Transverse colon (tissue), 4 donors: ENCODE measurements at regions not wholly inside any gene's neighbourhood (a gene's known extent, or its start where the extent isn't known, plus 50 kb on each side); places are given as distances from the start of the nearest gene placed in this dataset.

Source experiments
- EP300 ChIP-seq: sonication (generic); formaldehyde crosslinking; IDR thresholded peaks from one replicate; pipeline ENCODE4 v1.6.1; 2017; ENCODE audit warnings: antibody characterized with exemption, low read depth
- POLR2A ChIP-seq: fragments of 450-650 bp; IDR thresholded peaks from one replicate; pipeline ENCODE4 v1.6.1; 2016; ENCODE audit warnings: antibody characterized with exemption, mild to moderate bottlenecking, moderate library complexity
- POLR2AphosphoS5 ChIP-seq, 3 donors: sonication (generic); formaldehyde crosslinking; IDR thresholded peaks; one replicate each; pipeline ENCODE4 v1.6.1; 2016; ENCODE audit warnings: antibody characterized with exemption in 3 of 3
- TF ChIP-seq, protein P1 (sequence below), 5 experiments: fragments of 200-600 bp in 3 of 5; fragments of 450-650 bp in 2 of 5; sonication (generic) in 3 of 5; IDR thresholded peaks; 1 replicate in 2 of 5; 2 replicates in 3 of 5; pipeline ENCODE4 v1.5.1; 2016 to 2017; ENCODE audit warnings: antibody characterized with exemption in 5 of 5, inconsistent platforms in 3 of 5, mild to moderate bottlenecking in 2 of 5, moderate library complexity in 1 of 5

- no peak for TF ChIP-seq POLR2AphosphoS5 (IDR thresholded peaks at IDR 0.05)
- TF ChIP-seq, protein P1, sequence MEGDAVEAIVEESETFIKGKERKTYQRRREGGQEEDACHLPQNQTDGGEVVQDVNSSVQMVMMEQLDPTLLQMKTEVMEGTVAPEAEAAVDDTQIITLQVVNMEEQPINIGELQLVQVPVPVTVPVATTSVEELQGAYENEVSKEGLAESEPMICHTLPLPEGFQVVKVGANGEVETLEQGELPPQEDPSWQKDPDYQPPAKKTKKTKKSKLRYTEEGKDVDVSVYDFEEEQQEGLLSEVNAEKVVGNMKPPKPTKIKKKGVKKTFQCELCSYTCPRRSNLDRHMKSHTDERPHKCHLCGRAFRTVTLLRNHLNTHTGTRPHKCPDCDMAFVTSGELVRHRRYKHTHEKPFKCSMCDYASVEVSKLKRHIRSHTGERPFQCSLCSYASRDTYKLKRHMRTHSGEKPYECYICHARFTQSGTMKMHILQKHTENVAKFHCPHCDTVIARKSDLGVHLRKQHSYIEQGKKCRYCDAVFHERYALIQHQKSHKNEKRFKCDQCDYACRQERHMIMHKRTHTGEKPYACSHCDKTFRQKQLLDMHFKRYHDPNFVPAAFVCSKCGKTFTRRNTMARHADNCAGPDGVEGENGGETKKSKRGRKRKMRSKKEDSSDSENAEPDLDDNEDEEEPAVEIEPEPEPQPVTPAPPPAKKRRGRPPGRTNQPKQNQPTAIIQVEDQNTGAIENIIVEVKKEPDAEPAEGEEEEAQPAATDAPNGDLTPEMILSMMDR (IDR thresholded peaks at IDR 0.05), result no peak
- TF ChIP-seq POLR2A, result no peak
- TF ChIP-seq EP300, result no peak
Measured at GRCh38 chr2:163338270-163338669, 397.5 kb downstream of the FIGN start.
